ENCODE measurements at regions not wholly inside any gene's neighbourhood (a gene's known extent, or its start where the extent isn't known, plus 50 kb on each side); places are given as distances from the start of the nearest gene placed in this dataset.

DNA sequence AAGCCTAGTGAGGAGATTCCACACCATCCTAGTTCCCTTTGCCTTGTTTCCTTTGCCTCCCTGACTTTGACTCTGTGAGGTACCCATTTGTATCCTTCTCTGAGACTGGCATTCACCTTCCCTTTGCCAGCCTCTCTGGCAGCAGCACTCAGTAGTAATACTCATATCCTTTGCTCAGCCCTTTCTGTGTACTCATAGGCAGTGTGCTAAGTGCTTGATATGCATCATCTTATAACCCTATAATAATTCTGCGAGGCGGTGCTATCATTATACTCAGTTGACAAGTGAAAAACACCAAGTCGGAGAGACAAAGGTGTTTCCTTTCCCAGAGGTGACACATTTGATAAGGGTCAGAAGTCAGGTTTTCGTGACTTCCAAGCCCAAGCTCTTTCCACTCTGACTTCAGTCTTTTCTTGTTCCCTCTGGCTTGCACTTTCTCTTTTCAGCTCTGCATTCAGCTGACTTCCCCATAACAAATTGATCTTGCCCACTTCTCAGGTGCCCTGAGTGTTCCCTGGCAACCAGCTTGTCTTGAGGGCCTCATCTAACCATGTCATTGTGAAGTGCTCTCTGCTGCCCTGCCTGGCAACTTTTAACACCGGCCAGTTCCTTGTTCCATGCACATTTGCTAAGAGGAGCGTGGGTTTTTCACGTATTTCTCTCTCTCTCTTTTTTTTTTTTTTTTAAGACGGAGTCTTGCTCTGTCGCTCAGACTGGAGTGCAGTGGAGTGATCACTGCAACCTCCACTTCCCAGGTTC lies 94.5 kb upstream of the UPP2 start:
- no peak for DNase-seq

DNA sequence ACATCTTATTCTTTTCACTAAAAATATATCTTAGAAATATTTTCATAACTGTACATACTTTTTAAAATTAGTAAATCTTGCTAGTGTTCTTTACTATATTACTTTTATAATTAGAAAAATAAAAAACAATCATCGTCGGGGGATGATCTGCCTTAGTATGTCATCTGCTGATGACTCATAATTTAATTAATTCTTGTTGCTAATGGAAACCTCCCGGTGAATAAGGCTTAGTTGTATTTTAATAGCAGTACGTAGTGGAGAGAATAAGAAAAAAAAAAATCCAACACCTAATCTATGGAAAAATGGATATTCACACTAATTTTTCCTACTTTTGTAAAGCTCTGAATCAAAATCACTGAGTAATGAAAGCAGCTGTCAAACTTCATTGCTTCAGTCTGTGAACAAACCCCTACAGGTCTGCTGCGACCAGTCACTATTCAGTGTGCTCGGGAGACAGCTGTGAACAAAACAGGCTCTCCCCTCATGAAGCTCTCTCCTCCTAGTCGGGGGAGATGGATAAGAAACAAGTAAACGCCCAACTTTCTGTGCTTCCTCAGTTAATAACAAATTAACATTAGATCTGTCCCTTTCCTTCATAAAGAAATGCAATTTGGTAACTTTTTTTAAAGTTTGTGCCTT lies 97.4 kb upstream of the UPP2 start:
- DNase-seq: no peak

DNA sequence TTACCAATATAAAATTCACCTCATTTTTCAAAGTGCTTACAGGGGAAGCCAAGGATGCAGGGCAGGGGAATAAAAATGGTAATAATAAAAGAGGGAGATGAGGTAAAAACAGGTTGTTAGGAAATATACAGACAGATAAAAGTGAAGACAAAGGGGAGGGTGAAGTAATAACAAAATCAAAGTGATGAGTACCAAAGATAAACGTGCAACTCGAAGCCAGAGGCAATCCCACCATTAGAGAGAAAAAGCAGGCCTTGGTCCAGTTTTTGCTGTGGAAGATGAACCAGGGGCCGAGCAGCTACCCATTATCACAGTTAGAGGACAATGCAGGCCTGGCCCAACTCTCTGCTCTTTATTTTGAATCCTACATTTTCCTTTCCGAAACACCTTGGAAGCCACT lies 99.6 kb upstream of the UPP2 start:
- DNase-seq: no peak

DNA sequence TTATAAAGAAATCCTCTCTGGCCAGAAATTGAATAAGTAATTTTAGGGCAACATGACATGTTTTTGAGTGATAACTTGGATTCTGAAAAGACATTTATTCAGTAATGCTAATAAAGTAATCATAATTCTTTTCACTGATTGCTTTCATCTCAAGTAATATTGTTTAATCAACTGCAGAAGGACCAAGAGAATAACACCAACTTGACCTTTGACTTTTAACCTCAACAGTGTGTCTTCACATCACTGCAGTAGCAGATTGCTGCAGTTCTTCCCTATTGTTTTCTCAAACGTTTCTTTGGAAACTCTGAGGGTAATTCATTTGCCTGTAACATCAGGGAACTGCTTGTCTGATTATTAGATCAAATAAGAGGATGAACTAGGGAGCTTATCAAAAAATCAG lies 104.9 kb upstream of the UPP2 start:
- DNase-seq: no peak

DNA sequence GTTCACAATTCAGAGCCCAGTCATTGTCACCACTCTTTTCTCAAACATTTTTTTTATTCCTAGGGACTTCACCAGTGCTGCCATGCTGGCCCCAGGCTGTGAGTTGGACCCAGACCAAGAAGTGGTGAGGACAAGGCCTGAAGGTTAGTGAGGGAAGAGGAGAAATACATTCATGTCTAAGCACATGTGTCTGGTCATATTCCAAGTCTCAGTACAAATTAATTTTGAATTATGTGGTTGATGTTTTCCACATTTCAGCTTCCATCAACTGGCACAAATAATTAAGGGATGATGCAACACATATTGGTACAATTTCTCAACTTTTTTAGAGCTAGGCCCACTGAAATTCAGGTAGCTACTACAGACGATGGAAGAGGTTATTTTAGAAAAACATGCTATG lies 106.6 kb upstream of the UPP2 start:
- no peak for DNase-seq

DNA sequence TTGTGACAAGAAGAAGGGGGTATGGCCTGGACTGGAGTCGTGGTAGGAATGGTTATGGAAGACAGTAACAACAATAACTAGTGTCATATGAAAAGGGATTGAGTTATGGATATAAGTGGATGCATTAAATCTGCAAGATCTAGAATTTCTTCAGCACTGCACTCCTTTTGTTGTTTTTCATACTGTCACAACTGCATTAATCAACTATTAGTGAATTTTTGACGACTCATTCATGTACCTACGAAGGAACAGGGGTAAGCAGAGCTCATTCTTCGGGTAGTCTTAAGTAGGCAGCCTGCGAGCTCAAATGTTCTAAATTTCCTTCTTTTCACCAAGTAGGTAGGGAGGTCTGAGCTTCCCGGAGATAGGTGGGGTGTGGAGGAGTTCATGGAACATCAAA lies 109.7 kb upstream of the UPP2 start:
- no peak for DNase-seq

DNA sequence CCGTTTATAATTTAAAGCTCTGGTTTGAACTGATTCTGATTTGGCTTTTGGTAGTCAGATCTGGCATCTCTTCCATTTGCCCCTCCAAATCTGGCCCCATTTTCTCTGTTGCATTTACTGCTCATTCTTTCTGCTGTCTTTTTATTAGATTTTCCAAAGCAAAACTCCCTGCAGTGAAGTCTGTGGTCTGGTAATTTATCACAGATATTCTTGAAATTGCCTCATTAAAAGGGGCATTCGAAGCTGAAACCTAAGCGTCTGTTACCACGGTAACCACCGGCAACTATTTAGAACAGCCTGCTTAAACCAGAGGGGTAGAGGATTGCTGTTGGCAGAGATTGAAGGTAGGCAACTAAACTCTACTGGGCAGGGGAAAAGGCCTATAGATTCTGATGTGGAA lies 111.5 kb upstream of the UPP2 start:
- DNase-seq: no peak

DNA sequence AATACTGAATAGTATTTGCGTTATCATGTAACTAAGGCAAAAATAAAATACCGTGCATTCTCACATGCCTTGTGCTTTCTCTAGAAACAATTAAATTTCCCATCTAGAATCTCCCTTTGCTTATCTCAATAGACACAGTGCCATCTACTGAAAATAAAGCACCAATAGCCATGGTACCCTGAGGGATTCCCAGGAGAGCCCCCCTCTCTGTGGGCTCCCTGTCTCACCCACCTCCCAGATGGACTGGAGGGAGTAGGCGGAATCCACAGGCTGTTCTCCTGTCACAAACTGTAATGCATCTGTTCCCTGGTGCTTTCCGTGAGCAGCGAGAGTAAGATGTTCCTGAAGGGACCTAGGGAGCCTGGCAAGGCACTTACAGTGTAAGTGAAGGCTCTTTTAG lies 112.4 kb upstream of the UPP2 start:
- peak; percentile 56 for DNase-seq

DNA sequence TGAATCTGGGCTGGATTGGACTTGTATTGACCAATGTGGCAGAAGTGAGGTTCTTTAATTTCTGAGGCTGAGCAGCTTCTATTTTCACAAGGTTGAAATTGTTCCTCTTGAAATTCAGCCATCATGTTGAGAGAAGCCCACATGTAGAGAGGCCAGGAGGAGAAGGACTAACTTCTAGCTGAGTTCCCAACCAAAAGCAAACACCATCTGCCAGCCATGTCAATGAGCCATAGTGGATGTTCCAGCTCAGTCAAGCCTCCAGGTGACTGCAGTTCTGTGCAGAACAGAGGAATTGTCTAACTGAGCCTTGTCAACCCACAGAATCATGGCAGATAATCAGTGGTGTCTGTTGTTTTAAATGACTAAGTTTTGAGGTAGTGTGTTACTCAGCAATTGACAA lies 110.6 kb upstream of the ACVR1 start:
- peak; percentile 41 for DNase-seq

DNA sequence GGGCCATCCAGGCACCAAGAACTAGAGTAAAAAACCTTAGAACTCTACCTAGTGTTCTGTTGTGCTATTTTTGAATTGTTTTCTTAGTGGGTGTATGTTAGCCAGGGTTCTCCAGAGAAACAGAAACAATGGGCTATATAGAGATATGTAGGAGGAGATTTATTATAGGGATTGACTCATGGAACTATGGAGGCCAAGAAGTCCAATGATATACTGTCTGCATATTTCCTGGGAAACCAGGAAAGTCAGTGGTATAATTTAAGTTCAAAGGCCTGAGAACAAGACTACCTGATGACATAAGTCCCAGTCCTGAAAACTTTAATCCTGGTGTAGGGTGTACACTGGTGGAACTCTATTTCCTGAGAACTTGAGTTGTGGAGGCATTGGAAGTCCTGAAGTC lies 108.7 kb upstream of the ACVR1 start:
- DNase-seq: no peak

DNA sequence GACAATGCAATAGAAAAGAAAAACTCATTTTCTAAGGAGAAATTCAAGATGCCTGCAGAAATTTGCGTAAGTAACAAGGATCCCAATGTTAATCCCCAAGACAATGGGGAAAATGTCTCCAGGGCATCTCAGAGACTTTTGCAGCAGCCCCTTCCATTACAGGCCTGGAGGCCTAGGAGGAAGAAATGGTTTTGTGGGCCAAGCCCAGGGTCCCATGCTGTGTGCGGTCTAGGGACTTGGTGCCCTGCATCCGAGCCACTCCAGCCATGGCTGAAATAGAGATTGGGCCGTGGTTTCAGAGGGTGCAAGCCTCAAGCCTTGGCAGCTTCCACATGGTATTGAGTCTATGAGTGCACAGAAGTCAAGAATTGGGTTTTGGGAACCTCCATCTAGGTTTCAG lies 103.9 kb upstream of the ACVR1 start:
- DNase-seq: no peak

DNA sequence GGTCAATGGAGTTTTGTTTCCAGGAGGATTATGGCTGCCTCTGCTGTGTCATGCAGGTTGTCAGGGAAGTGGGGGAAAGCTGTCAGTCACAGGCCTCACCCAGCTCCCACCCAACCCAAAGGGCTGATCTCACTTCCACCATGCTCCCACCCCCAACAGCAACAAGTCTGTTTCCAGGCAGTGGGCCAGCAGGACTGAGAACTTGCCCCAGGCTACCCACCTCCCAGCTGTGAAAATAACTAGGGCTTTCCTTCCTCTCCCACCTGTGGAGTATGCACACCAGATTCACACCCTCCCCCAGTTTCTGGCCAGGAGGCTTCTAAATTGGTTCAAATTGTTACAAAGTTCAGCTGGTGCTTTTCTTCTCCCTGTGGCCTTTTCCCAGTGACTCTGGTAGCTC lies 95.6 kb upstream of the ACVR1 start:
- no peak for DNase-seq

DNA sequence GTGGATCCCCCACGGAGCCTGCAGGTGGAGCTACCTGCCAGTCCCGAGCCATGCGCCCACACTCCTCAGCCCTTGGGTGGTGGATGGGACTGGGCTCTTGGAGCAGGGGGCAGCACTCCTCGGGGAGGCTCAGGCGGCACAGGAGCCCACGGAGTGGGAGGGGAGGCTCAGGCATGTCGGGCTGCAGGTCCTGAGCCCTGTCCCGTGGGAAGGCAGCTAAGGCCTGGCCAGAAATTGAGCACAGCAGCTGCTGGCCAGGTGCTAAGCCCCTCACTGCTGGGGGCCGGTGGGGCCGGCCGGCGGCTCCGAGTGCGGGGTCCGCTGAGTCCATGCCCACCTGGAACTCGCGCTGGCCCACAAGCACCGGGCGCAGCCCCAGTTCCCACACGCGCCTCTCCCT lies 91.7 kb upstream of the ACVR1 start:
- no peak for DNase-seq

DNA sequence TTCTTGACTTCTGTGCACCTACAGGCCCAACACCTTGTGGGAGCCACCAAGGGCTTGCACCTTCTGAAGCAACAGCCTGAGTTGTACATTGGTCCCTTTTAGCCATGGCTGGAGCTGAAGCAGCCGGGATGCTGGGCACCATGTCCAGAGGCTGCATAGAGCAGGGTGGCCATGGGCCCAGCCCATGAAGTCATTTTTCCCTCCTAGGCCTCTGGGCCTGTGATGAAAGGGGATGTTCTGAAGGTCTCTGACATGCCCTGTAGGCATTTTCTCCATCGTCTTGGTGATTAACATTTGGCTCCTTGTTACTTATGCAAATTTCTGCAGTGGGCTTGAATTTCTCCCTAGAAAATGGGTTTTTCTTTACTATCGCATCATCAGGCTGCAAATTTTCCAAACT lies 83.1 kb upstream of the ACVR1 start:
- no peak for DNase-seq

DNA sequence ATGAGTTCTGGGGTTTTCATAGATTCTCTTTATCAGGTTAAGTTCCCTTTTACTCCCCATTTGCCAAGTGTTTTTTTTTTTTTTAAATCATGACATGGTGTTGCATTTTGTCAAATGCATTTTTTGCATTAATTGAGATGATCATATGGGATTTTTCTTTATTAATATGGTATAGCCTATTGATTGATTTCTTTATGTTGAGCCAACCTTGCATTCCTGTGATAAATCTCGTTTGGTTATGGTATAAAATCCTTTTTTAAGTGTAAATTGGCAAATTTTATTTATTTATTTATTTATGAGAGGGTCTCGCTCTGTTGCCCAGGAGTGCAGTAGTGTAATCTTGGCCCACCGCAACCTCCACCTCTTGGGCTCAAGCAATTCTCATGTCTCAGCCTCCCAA lies 81.5 kb upstream of the ACVR1 start:
- no peak for DNase-seq

DNA sequence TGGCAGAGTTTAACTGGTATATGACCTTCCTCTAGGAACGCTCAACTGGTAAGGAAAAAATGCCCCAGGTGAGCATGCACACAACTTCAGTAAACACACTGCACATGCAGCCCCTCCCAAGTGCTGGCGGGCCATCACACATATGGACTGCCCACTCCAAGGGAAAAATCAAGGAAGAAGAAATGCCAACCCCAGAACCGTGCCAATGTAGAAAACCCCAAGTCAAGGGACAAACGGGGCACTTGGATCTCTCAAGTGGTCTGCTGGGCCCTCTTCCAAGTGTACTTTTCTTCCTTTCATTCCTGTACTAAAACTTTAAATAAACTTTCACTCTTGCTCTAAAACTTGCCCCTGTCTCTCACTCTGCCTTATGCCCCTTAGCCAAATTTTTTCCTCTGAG lies 76.4 kb upstream of the ACVR1 start:
- DNase-seq: no peak

DNA sequence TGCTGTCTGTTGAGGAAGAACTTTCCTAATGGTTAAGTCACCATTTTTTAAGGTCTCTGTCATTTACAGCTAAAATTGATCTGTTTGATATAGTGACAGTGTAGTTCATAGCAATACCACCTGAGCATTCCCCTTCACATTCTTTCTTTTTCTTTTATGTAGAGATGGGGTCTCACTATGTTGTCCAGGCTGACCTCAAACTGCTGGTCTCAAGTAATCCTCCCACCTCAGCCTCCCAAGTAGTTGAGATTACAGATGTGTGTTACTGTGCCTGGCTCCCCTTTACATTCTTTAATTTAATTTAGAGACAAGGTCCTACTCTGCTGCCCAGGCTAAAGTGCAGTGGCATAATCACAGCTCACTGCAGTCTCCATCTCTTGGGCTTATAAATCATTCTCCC lies 72.7 kb upstream of the ACVR1 start:
- no peak for DNase-seq

DNA sequence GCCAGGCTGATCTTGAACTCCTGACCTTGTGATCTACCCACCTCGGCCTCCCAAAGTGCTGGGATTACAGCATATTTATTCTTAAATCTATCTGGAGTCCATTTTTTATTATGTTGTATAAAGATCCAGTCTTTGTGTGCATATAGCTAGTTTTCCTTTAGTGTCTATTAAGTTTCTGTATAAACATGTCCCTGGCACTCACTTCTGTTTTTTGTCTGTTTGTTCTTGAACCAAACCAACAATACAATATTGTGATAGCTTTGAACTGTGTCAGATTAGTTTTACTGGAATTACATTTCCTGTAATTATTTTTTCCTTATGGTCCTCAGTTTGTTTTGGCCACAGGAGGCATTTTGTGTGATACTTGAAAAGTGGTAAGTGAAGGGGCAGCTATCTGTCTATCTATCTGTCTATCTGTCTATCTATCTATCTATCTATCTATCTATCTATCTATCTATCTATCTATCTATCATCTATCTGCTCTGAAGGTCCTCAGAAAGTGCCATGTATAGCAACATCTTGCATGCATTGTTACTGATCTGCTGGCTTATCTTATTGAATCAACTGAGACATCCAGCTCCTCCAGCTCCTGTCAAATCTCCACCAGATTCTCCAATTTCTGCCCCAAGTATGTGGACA lies 70.9 kb upstream of the ACVR1 start:
- DNase-seq: no peak

DNA sequence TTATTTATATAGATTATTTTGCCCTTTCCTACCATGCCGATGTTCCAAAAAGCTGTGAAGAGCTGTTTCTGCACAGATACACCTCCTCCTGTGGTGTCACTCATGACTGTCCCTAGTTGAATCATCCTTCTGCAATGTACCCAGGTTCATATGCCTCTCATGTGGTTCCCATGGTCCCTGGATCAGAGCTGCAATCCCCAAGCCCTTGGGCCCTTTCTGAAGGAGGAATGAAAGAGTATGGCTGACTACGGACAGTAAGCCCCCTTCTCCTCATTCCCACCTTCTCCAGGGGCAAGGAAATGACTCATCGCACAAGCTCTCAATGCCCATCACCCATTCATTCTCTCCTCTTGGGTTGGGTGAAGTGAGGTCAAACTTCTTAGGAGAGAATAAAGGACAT lies 63.9 kb upstream of the ACVR1 start:
- DNase-seq: no peak

DNA sequence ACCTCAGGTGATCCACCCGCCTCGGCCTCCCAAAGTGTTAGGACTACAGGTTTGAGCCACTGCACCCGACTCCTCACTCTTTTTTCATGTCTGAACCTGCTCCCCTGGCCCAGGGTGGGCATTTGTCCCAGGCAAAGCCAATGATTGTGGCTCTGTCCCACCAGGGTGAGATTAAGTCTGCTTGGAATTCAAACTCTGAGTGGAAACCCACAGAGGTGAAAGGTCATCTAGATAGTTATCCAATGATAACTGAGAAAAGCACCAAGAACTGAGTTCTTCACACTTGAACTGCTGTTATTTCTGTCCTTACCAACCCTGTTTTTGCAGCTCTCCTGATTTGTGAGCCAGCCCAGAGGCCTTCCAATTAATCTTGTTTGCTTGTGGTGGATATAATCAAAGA lies 62.4 kb upstream of the ACVR1 start:
- DNase-seq: no peak

DNA sequence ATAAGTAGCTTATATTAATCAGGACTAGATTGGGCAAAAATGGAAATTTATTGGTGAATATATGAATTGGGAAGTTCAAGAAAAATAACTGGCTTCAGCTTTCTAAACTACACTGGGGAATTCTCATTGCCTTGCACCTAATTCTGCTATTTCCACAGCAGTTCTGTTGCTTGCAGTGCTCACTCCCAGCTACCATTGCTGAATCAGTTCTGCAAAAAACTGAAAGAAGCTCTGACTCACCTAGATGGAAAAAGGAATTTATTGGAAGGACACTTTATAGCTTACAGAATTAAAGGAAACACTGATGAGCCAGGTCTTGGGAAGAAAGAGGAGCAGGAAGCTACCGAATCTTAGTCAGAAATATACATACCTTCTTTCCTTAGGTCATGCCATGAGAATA lies 60.3 kb upstream of the ACVR1 start:
- no peak for DNase-seq

DNA sequence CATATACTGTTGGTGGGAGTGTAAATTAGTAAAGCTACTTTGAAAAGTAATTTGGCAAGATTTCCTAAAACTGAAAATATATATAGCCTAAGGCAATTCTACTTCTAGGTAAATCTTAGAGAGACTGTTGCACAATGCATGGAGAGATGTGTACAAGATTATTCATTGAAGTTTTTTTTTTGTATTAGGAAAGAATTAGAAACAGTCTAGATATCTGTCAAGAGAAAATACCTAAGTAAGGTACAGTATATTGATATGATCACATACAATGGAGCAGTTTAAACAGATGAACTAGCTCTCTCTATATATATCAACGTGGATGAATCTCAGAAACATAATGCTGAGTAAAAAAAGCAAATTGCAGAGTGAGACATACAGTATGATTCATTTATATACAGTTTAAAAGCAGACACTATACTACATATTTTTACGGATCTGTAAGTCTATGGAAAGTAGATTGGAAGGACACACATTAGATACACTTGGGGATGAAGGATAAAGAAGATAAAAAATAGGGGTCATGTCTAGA lies 59.3 kb upstream of the ACVR1 start:
- DNase-seq: no peak

DNA sequence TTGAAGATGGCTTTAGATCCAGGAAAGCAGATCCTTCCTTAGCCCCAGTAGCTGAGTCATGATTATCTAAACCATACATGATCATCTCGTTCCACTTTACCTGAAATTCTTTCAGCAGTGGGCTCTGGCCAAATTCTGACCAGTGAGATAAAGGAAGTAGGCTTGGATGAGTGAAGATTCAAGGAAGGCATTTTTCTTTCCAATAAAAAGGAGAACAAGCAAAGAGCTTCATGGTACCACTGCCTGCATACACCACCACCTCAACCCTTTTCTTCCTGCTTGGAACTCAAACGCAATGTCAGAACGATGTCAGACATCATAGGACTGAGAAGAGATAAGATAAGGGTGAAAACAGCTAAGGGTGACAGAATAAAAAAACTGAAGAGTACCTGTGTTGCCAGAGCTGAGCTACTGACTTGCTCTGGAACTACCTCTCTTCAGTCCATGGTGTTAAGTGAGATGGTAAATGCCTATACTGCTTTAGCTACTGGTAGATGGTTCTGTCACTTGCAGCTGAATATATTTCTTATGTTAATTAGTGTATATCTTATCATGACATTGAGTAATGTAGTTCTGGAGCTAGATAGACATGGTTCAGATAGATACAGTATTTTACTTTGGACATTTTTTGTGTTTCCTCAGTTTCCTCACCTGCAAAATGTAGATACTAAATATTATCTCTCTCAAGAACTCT lies 58.7 kb upstream of the ACVR1 start:
- no peak for DNase-seq

Measured in NCI-H1694 treated with DMSO at 0.1 percent for 48 hours (cell line).